ENCODE measurements at regions not wholly inside any gene's neighbourhood (a gene's known extent, or its start where the extent isn't known, plus 50 kb on each side); places are given as distances from the start of the nearest gene placed in this dataset.

DNA sequence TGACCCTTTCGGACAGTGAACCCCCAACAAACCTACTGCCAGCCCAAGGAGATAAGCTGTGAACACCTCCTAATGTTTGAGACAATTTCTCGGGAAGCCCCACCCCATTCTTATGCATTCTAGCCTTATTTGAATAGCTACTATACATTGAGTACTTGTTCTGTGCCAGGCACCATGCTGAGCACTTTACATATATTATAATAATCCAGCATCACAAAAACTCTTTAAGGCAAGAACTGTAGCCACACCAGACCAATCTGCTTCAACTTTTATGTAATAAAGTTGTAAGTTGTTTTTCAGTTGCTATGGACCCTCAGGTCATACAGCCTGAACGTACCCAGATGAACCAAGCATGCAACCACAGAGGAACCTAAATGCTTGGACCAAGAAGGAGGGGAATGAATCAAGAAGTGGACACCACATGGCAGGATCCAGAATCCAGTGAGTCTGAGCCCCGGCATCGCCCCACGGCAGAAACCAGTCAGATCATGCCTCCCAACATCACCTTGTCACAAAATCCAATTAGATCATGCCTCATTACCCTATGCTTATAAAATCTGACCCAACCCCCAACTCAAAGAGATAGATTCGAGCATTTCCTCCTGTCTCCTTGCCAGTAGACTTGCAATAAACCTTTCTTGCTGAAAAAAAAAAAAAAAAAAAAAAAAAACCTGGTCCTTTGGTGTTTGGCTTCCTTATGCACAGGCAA is 225.0 kb downstream of the QDPR start:
- DNase-seq: no peak
- no peaks in the 10 kb centered on the region for H3K9me3 ChIP-seq
- no peak overlapping the region for H3K4me3 ChIP-seq
- intact Hi-C loops (cut with DNase I; ENCODE audit: low total_unique reads): no loop called here
- H3K27ac ChIP-seq: no peak overlapping the region
- no peak for TF ChIP-seq CTCF (IDR thresholded peaks at IDR 0.05)
- H3K4me1 ChIP-seq: peaks cover 0 to 14% (median 5%) of the 10 kb centered on the region in 4 donors
- H3K27me3 ChIP-seq: no peaks in the 10 kb centered on the region
- H3K36me3 ChIP-seq: no peaks in the 10 kb centered on the region

DNA sequence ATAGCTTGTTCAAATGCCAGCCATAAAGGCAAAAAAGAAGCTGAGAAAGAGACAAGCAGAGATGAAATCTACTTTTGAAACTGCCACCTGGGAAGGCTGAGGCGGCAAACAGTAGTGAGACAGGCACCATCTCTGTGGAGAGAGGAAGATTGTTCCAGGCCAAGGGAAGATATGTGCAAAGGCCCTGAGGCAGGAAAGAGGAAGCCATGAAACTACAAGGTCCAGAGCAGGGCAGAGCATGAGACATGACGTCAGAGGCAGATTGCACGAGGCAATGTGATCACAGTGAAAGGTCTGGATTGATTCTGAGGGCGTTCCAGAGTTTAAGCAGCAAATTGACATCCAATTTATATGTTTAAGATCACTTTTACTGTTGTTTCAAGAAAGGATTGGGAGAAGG is 226.1 kb downstream of the QDPR start:
- no peaks in the 10 kb centered on the region for H3K27me3 ChIP-seq
- no peaks in the 10 kb centered on the region for H3K36me3 ChIP-seq
- DNase-seq: no peak
- no peak overlapping the region for H3K4me3 ChIP-seq
- peaks cover 0 to 14% (median 5%) of the 10 kb centered on the region in 4 donors for H3K4me1 ChIP-seq
- no peaks in the 10 kb centered on the region for H3K9me3 ChIP-seq
- TF ChIP-seq CTCF (IDR thresholded peaks at IDR 0.05): no peak
- no peak overlapping the region for H3K27ac ChIP-seq
- intact Hi-C loops (cut with DNase I; ENCODE audit: low total_unique reads): no loop called here

DNA sequence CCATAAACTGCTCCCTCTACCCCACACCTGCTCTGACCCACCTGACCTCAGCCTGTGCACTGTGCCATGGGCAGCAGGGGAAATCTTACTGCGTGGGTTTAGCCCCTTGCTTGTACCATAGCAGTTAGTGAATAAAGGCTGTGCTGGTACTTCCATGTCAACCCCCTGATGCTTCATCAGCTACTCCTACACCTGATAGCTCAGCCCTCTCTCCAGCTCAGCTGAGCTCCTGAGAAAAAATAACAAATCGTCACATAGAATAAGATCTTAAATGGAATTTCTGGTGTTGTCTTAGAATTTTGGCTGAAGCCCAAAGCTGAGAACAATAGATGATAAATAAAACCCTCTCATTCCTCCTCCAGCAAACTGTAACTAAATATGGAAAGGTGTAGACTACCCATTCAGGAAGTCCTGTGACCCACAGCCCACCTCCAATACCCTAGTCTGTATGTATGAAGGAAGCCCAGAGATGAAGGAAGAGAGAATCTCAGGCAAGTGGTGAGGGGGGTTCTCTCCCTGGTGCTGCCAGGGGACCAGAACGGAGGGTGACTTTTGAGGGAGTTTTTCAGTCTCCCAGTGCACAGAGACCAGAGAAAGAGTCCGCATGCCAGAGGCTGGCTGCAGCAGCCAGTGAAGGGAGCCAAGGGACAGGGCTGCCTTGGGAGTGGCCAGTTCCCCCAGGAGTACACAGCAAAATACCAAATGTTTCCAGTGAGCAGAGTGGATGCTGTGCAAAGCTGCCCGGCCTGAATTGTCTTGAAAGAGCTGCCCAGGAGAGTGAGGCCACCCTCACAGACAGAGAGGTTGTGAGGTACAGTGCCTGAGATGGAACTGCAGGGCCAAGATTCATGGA is 227.3 kb downstream of the QDPR start:
- Histone ChIP-seq H3K36me3 (no peaks in the 10 kb centered on the region), H3K27me3 (no peaks in the 10 kb centered on the region), H3K4me3 (no peak overlapping the region), H3K27ac (no peak overlapping the region), H3K9me3 (no peaks in the 10 kb centered on the region), H3K4me1 (peaks cover 0 to 14% (median 5%) of the 10 kb centered on the region in 4 donors)
- intact Hi-C loops (cut with DNase I; ENCODE audit: low total_unique reads): no loop called here
- TF ChIP-seq CTCF (IDR thresholded peaks at IDR 0.05): no peak
- no peak for DNase-seq

DNA sequence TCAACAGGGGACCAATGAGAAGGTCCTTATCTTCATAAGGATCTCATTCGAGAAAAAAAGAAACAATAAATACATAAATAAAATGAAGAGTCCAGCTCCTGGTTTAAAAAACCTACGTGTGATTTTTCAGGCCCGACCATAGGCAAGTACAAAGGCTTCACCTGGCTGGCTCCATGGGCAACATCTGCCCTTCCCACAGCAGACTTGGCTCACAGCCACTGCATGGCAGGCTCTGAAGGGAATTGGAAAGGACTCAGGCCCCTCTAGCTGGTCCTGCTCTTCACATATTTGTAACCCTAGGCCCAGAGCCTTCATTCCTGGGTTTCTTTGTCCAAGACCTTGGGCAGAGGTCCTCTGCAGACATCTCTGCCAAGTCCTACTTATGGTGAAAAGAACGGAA is 228.1 kb downstream of the QDPR start:
- Histone ChIP-seq H3K27me3 (no peaks in the 10 kb centered on the region), H3K9me3 (no peaks in the 10 kb centered on the region), H3K4me3 (no peak overlapping the region), H3K27ac (no peak overlapping the region), H3K36me3 (no peaks in the 10 kb centered on the region), H3K4me1 (peaks cover 0 to 14% (median 5%) of the 10 kb centered on the region in 4 donors)
- DNase-seq: no peak
- intact Hi-C loops (cut with DNase I; ENCODE audit: low total_unique reads): no loop called here
- TF ChIP-seq CTCF (IDR thresholded peaks at IDR 0.05): no peak

DNA sequence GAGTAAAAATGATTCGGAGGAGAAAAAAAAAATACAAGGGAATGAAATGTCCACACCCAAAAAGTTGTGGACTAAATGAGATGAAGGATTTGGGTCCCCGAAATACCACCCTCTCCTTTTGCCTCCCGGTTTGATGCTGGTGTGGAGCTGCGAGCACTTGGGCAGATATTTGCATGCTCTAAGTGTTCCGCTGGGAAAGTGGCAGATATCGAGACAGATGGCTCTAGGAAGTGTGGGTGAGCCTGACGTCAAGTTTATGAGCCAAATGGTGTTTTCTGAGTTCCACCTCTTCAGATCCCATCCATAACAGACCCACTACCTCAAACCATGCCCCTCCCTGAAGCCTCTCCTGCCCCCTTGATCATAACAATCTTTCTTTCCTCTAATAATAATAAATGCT is 228.6 kb downstream of the QDPR start:
- Histone ChIP-seq H3K27me3 (no peaks in the 10 kb centered on the region), H3K4me3 (no peak overlapping the region), H3K9me3 (no peaks in the 10 kb centered on the region), H3K27ac (no peak overlapping the region), H3K36me3 (no peaks in the 10 kb centered on the region), H3K4me1 (peaks cover 0 to 14% (median 5%) of the 10 kb centered on the region in 4 donors)
- intact Hi-C loops (cut with DNase I; ENCODE audit: low total_unique reads): no loop called here
- no peak for DNase-seq
- TF ChIP-seq CTCF (IDR thresholded peaks at IDR 0.05): no peak

All from tibial artery (tissue), 4 donors.